SJSA1 (cell line): ENCODE measurements at regions not wholly inside any gene's neighbourhood (a gene's known extent, or its start where the extent isn't known, plus 50 kb on each side); places are given as distances from the start of the nearest gene placed in this dataset.

Source experiments
- DNase-seq, 2 experiments: peaks; one replicate each; pipeline ENCODE4 v3.0.0-alpha.2; 2015 to 2020; ENCODE audit warnings: low spot score in 2 of 2, low read depth in 1 of 2
- H3K27ac ChIP-seq: fragments of 250-450 bp; sonication (Bioruptor Pico); 2 replicates; pipeline ENCODE4 v1.5.1; 2020; ENCODE audit warnings: mild to moderate bottlenecking, moderate library complexity
- H3K27me3 ChIP-seq: fragments of 250-450 bp; sonication (Bioruptor Pico); replicated peaks from 2 replicates; pipeline ENCODE4 v1.5.1; 2020; ENCODE audit warnings: mild to moderate bottlenecking, moderate library complexity
- H3K36me3 ChIP-seq: fragments of 250-450 bp; sonication (Bioruptor Pico); 2 replicates; pipeline ENCODE4 v1.5.1; 2020; ENCODE audit warnings: mild to moderate bottlenecking
- H3K4me1 ChIP-seq: fragments of 250-450 bp; sonication (Bioruptor Pico); replicated peaks from 2 replicates; pipeline ENCODE4 v1.6.1; 2021; ENCODE audit warnings: mild to moderate bottlenecking
- H3K4me3 ChIP-seq: fragments of 250-450 bp; sonication (Bioruptor Pico); 2 replicates; pipeline ENCODE4 v1.5.1; 2020; ENCODE audit warnings: mild to moderate bottlenecking
- H3K9me3 ChIP-seq: fragments of 250-450 bp; sonication (Bioruptor Pico); replicated peaks from 2 replicates; pipeline ENCODE4 v1.5.1; 2020; ENCODE audit warnings: mild to moderate bottlenecking

- no peak overlapping the region for H3K27ac ChIP-seq
- H3K27me3 ChIP-seq = no peaks in the 10 kb centered on the region
- no peaks in the 10 kb centered on the region for H3K9me3 ChIP-seq
- DNase-seq = no peak
- H3K36me3 ChIP-seq = no peaks in the 10 kb centered on the region
- no peak overlapping the region for H3K4me3 ChIP-seq
- H3K4me1 ChIP-seq = peaks cover 33% of the 10 kb centered on the region
Measured at GRCh38 chr15:62637950-62638619, 404.5 kb upstream of the TPM1 start.

- no peak overlapping the region for H3K27ac ChIP-seq
- DNase-seq = no peak
- H3K9me3 ChIP-seq = no peaks in the 10 kb centered on the region
- no peaks in the 10 kb centered on the region for H3K27me3 ChIP-seq
- H3K36me3 ChIP-seq = no peaks in the 10 kb centered on the region
- H3K4me3 ChIP-seq = no peak overlapping the region
- peaks cover 43% of the 10 kb centered on the region for H3K4me1 ChIP-seq
Measured at GRCh38 chr15:62639432-62639831, 403.1 kb upstream of the TPM1 start.

- H3K4me3 ChIP-seq = no peak overlapping the region
- H3K4me1 ChIP-seq = peaks cover 49% of the 10 kb centered on the region
- no peak for DNase-seq
- no peaks in the 10 kb centered on the region for H3K27me3 ChIP-seq
- H3K27ac ChIP-seq = 0 out of 2 replicates have a peak overlapping the region, but pooled peaks have one; percentile 5
- no peaks in the 10 kb centered on the region for H3K9me3 ChIP-seq
- no peaks in the 10 kb centered on the region for H3K36me3 ChIP-seq
Measured at GRCh38 chr15:62639906-62640605, 402.5 kb upstream of the TPM1 start.

- Histone ChIP-seq H3K27ac (peak overlapping the region; percentile 41; the same call in 1 of the 2 replicates), H3K36me3 (no peaks in the 10 kb centered on the region), H3K27me3 (no peaks in the 10 kb centered on the region), H3K9me3 (no peaks in the 10 kb centered on the region), H3K4me1 (peaks cover 49% of the 10 kb centered on the region), H3K4me3 (no peak overlapping the region)
- DNase-seq = peak in 1 of 2 experiments; percentile 52
Measured at GRCh38 chr15:62641825-62642224, 400.7 kb upstream of the TPM1 start.

- Histone ChIP-seq H3K27ac (no peak overlapping the region), H3K4me3 (no peak overlapping the region), H3K27me3 (no peaks in the 10 kb centered on the region), H3K9me3 (no peaks in the 10 kb centered on the region; the same call in 1 of the 2 replicates), H3K4me1 (peaks cover 58% of the 10 kb centered on the region), H3K36me3 (no peaks in the 10 kb centered on the region)
- DNase-seq = no peak
Measured at GRCh38 chr15:62643572-62643971, 399.0 kb upstream of the TPM1 start.

GRCh38 chr15:62644216-62644888, 398.2 kb upstream of the TPM1 start:
- no peak overlapping the region for H3K27ac ChIP-seq
- H3K27me3 ChIP-seq = no peaks in the 10 kb centered on the region
- H3K9me3 ChIP-seq = no peaks in the 10 kb centered on the region; the same call in 1 of the 2 replicates
- peaks cover 58% of the 10 kb centered on the region for H3K4me1 ChIP-seq
- no peaks in the 10 kb centered on the region for H3K36me3 ChIP-seq
- H3K4me3 ChIP-seq = no peak overlapping the region
- peak in 1 of 2 experiments; percentile 44 for DNase-seq

GRCh38 chr15:62644889-62645742, 397.4 kb upstream of the TPM1 start:
- Histone ChIP-seq H3K4me1 (peaks cover 51% of the 10 kb centered on the region), H3K27me3 (no peaks in the 10 kb centered on the region), H3K36me3 (no peaks in the 10 kb centered on the region), H3K27ac (no peak overlapping the region), H3K9me3 (no peaks in the 10 kb centered on the region; the same call in 1 of the 2 replicates), H3K4me3 (no peak overlapping the region)
- DNase-seq = no peak

GRCh38 chr15:62647202-62647842, 395.2 kb upstream of the TPM1 start:
- H3K27me3 ChIP-seq = no peaks in the 10 kb centered on the region
- no peaks in the 10 kb centered on the region; the same call in 1 of the 2 replicates for H3K9me3 ChIP-seq
- peak overlapping the region; percentile 25; the same call in 1 of the 2 replicates for H3K27ac ChIP-seq
- H3K4me1 ChIP-seq = peaks cover 29% of the 10 kb centered on the region
- H3K4me3 ChIP-seq = no peak overlapping the region
- no peaks in the 10 kb centered on the region for H3K36me3 ChIP-seq
- DNase-seq = peak; percentile 77 to 83

GRCh38 chr15:62647843-62648505, 394.6 kb upstream of the TPM1 start:
- DNase-seq = no peak
- no peaks in the 10 kb centered on the region for H3K36me3 ChIP-seq
- peaks cover 28% of the 10 kb centered on the region for H3K4me1 ChIP-seq
- no peak overlapping the region for H3K4me3 ChIP-seq
- no peaks in the 10 kb centered on the region for H3K27me3 ChIP-seq
- H3K9me3 ChIP-seq = no peaks in the 10 kb centered on the region; the same call in 1 of the 2 replicates
- peak overlapping the region; percentile 25 for H3K27ac ChIP-seq

- peaks cover 3% of the 10 kb centered on the region for H3K36me3 ChIP-seq
- H3K9me3 ChIP-seq = no peaks in the 10 kb centered on the region; the same call in 1 of the 2 replicates
- H3K4me3 ChIP-seq = no peak overlapping the region
- DNase-seq = no peak
- peaks cover 22% of the 10 kb centered on the region for H3K4me1 ChIP-seq
- no peak overlapping the region for H3K27ac ChIP-seq
- no peaks in the 10 kb centered on the region for H3K27me3 ChIP-seq
Measured at GRCh38 chr15:62648954-62649353, 393.6 kb upstream of the TPM1 start.

- H3K27me3 ChIP-seq = no peaks in the 10 kb centered on the region
- H3K27ac ChIP-seq = no peak overlapping the region
- peaks cover 14% of the 10 kb centered on the region for H3K4me1 ChIP-seq
- no peaks in the 10 kb centered on the region; the same call in 1 of the 2 replicates for H3K9me3 ChIP-seq
- no peak overlapping the region for H3K4me3 ChIP-seq
- H3K36me3 ChIP-seq = peaks cover 8% of the 10 kb centered on the region
- no peak for DNase-seq
Measured at GRCh38 chr15:62649793-62650420, 392.6 kb upstream of the TPM1 start.

- H3K9me3 ChIP-seq = no peaks in the 10 kb centered on the region
- peaks cover 13% of the 10 kb centered on the region for H3K36me3 ChIP-seq
- no peak for DNase-seq
- peaks cover 8% of the 10 kb centered on the region for H3K4me1 ChIP-seq
- H3K27ac ChIP-seq = no peak overlapping the region
- H3K27me3 ChIP-seq = no peaks in the 10 kb centered on the region
- H3K4me3 ChIP-seq = no peak overlapping the region
Measured at GRCh38 chr15:62653122-62653521, 389.4 kb upstream of the TPM1 start.
